Vagina (tissue), 2 donors: ENCODE measurements at regions not wholly inside any gene's neighbourhood (a gene's known extent, or its start where the extent isn't known, plus 50 kb on each side); places are given as distances from the start of the nearest gene placed in this dataset.

Source experiments
- DNase-seq, 2 donors: peaks; one replicate each; pipeline ENCODE4 v3.0.0-alpha.2; 2017; ENCODE audit errors: extremely low spot score in 2 of 2
- H3K27ac ChIP-seq: fragments of 200-600 bp; sonication (generic); one replicate; pipeline ENCODE4 v1.5.1; 2019
- H3K27me3 ChIP-seq: fragments of 200-600 bp; sonication (generic); one replicate; pipeline ENCODE4 v1.5.1; 2019
- H3K36me3 ChIP-seq, 2 donors: fragments of 200-600 bp; sonication (generic); one replicate each; pipeline ENCODE4 v1.5.1; 2017 to 2019
- H3K4me1 ChIP-seq: fragments of 200-600 bp; sonication (generic); one replicate; pipeline ENCODE4 v1.5.1; 2019
- H3K4me3 ChIP-seq, 2 donors: fragments of 200-600 bp; sonication (generic); 1 replicate in 1 of 2; 2 replicates in 1 of 2; pipeline ENCODE4 v1.5.1; 2016 to 2019
- H3K9me3 ChIP-seq: fragments of 200-600 bp; sonication (generic); one replicate; pipeline ENCODE4 v1.5.1; 2019
- POLR2A ChIP-seq, 2 donors: fragments of 450-650 bp; IDR thresholded peaks; one replicate each; pipeline ENCODE4 v1.6.1; 2017; ENCODE audit warnings: antibody characterized with exemption in 2 of 2, mild to moderate bottlenecking in 2 of 2, moderate library complexity in 2 of 2
- POLR2AphosphoS5 ChIP-seq, 2 donors: sonication (generic); formaldehyde crosslinking; IDR thresholded peaks; one replicate each; pipeline ENCODE4 v1.9.0; 2017; ENCODE audit warnings: antibody characterized with exemption in 2 of 2, mild to moderate bottlenecking in 2 of 2, low read depth in 1 of 2; ENCODE audit not compliant: insufficient read depth in 1 of 2
- intact Hi-C: fragments of 100-400 bp; cut with DNase I; formaldehyde crosslinking; loops from one replicate; pipeline ENCODE4 v1.15.1; 2023
- TF ChIP-seq, protein P1 (sequence below), 3 experiments: fragments of 450-650 bp in 2 of 3; fragments of 200-600 bp in 1 of 3; sonication (generic) in 1 of 3; IDR thresholded peaks; one replicate each; pipeline ENCODE4 v1.5.1; 2017 to 2019; ENCODE audit warnings: antibody characterized with exemption in 3 of 3, mild to moderate bottlenecking in 2 of 3, moderate library complexity in 2 of 3

DNA sequence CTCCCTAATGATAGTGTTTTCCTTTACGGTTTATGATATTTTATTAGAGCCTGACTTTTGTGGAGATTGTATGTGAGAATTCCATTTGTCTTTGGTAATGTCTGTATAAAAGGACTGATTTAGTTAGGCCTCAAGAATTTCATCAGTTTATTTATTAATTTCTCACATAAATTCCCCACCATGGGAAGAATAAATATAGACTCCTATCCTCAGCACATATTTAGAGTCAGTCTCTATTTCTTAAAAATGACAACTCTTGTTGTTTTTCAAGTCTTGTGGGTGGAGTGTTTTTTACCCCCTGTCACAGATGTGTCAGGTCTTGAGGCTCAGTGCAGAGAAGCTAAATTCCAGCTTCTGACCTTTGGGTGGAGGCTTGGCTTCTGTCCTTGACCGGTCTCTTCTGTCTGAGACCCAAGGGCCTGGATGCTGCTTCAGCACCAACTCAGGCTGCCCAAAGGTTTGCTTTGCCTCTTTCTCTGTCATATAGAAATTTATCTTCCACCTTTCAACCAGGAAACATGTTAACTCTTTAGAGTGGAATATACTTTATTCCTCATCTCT lies 117.3 kb upstream of the INHBA start:
- Histone ChIP-seq H3K36me3 (no peaks in the 10 kb centered on the region), H3K27me3 (no peaks in the 10 kb centered on the region), H3K4me3 (no peak overlapping the region), H3K27ac (no peak overlapping the region), H3K9me3 (no peaks in the 10 kb centered on the region), H3K4me1 (no peaks in the 10 kb centered on the region)
- intact Hi-C loops: no loop called here
- TF ChIP-seq POLR2A (IDR thresholded peaks at IDR 0.05) (no peak), POLR2AphosphoS5 (IDR thresholded peaks at IDR 0.05; ENCODE audit: insufficient read depth in 1 of 2, low read depth in 1 of 2) (no peak)
- TF ChIP-seq, protein P1, sequence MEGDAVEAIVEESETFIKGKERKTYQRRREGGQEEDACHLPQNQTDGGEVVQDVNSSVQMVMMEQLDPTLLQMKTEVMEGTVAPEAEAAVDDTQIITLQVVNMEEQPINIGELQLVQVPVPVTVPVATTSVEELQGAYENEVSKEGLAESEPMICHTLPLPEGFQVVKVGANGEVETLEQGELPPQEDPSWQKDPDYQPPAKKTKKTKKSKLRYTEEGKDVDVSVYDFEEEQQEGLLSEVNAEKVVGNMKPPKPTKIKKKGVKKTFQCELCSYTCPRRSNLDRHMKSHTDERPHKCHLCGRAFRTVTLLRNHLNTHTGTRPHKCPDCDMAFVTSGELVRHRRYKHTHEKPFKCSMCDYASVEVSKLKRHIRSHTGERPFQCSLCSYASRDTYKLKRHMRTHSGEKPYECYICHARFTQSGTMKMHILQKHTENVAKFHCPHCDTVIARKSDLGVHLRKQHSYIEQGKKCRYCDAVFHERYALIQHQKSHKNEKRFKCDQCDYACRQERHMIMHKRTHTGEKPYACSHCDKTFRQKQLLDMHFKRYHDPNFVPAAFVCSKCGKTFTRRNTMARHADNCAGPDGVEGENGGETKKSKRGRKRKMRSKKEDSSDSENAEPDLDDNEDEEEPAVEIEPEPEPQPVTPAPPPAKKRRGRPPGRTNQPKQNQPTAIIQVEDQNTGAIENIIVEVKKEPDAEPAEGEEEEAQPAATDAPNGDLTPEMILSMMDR (IDR thresholded peaks at IDR 0.05): no peak
- no peak for DNase-seq

- Histone ChIP-seq H3K27ac (no peak overlapping the region), H3K36me3 (no peaks in the 10 kb centered on the region), H3K9me3 (no peaks in the 10 kb centered on the region), H3K4me3 (no peak overlapping the region), H3K4me1 (no peaks in the 10 kb centered on the region), H3K27me3 (no peaks in the 10 kb centered on the region)
- intact Hi-C loops: no loop called here
- no peak for DNase-seq
- TF ChIP-seq, protein P1 (IDR thresholded peaks at IDR 0.05): no peak
- TF ChIP-seq POLR2A (IDR thresholded peaks at IDR 0.05) (no peak), POLR2AphosphoS5 (IDR thresholded peaks at IDR 0.05; ENCODE audit: insufficient read depth in 1 of 2, low read depth in 1 of 2) (no peak)
Observed at GRCh38 chr7:41819645-41820044, 116.8 kb upstream of the INHBA start.

DNA sequence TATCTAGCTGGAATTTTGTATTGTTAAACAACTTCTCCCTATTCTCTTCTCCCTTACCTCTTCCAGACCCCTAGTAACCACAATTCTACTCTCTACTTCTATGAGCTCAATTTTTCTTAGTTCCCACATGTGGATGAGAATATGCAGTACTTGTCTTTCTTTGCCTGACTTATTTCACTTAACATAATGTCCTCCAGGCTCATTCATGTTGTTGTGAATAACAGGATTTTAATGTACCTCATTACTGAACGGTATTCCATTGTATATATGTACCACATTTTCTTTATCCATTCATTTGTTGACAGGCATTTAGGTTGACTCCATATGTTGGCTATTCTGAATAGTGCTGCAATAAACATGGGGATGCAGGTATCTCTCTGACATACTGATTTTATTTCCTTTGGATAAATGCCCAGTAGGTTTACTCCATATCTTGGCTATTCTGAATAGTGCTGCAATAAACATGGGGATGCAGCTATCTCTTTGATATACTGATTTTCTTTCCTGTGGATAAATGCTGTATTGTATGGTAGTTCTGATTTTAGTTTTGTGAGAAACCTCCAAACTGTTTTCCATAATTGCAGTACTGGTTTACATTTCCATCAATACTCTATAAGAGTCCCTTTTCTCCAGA lies 116.0 kb upstream of the INHBA start:
- Histone ChIP-seq H3K27ac (no peak overlapping the region), H3K27me3 (no peaks in the 10 kb centered on the region), H3K9me3 (no peaks in the 10 kb centered on the region), H3K4me3 (no peak overlapping the region), H3K4me1 (no peaks in the 10 kb centered on the region), H3K36me3 (no peaks in the 10 kb centered on the region)
- no peak for DNase-seq
- no peak for TF ChIP-seq POLR2A (IDR thresholded peaks at IDR 0.05)
- TF ChIP-seq, protein P1 (IDR thresholded peaks at IDR 0.05): no peak
- no peak for TF ChIP-seq POLR2AphosphoS5 (IDR thresholded peaks at IDR 0.05; ENCODE audit: insufficient read depth in 1 of 2, low read depth in 1 of 2)
- intact Hi-C loops: no loop called here

DNA sequence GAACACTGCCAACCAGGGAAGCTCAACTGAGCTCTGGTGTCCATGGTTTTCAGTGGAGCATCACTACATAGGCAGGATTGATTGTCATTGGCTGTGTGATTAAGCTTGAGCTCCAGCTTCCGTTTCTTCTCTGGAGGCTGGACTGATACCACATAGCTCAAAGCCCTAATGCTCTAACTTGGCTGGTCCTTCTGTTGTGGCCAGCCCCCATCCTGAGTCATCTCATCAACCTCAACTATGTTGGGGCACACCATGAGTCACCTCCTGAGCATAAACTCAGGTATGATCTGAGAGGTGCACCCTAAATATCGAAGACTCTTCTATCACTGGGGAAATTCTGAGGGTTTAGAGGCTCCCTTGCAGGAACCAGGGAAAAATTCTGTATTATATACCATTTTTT lies 114.5 kb upstream of the INHBA start:
- Histone ChIP-seq H3K4me3 (no peak overlapping the region), H3K4me1 (no peaks in the 10 kb centered on the region), H3K9me3 (no peaks in the 10 kb centered on the region), H3K27ac (no peak overlapping the region), H3K27me3 (no peaks in the 10 kb centered on the region), H3K36me3 (no peaks in the 10 kb centered on the region)
- no peak for DNase-seq
- TF ChIP-seq, protein P1 (IDR thresholded peaks at IDR 0.05): no peak
- TF ChIP-seq POLR2A (IDR thresholded peaks at IDR 0.05): no peak
- intact Hi-C loops: no loop called here

GRCh38 chr7:41816111-41816510 lies 113.2 kb upstream of the INHBA start:
- Histone ChIP-seq H3K4me1 (no peaks in the 10 kb centered on the region), H3K9me3 (no peaks in the 10 kb centered on the region), H3K27me3 (no peaks in the 10 kb centered on the region), H3K27ac (no peak overlapping the region), H3K4me3 (no peak overlapping the region), H3K36me3 (no peaks in the 10 kb centered on the region)
- TF ChIP-seq POLR2A (IDR thresholded peaks at IDR 0.05) (no peak), POLR2AphosphoS5 (IDR thresholded peaks at IDR 0.05; ENCODE audit: insufficient read depth in 1 of 2, low read depth in 1 of 2) (no peak)
- TF ChIP-seq, protein P1 (IDR thresholded peaks at IDR 0.05): no peak
- intact Hi-C loops: no loop called here
- DNase-seq: no peak
